Activated CD4-positive, alpha-beta memory T cell treated with anti-CD3 and anti-CD28 coated beads for 36 hours (primary cell): ENCODE measurements at regions not wholly inside any gene's neighbourhood (a gene's known extent, or its start where the extent isn't known, plus 50 kb on each side); places are given as distances from the start of the nearest gene placed in this dataset.

Experiments used
- CTCF ChIA-PET: fragments of 350-600 bp; sonication (Branson Sonifier 250); formaldehyde crosslinking; loops from one replicate; lab custom pipeline; 2021; ENCODE audit warnings: antibody characterized with exemption, inconsistent platforms; lab: Charles Lee
- POLR2A ChIA-PET: fragments of 350-600 bp; sonication (Branson Sonifier 250); formaldehyde crosslinking; loops from one replicate; lab custom pipeline; 2021; ENCODE audit warnings: antibody characterized with exemption; lab: Charles Lee
- DNase-seq: peaks from one replicate; pipeline ENCODE4 v3.0.0-alpha.2; 2020
- H3K27ac Mint-ChIP-seq: one replicate; pipeline ENCODE4 v1.8.0; 2021; ENCODE audit warnings: mixed read lengths
- H3K27me3 Mint-ChIP-seq: one replicate; pipeline ENCODE4 v1.8.0; 2021; ENCODE audit warnings: mixed read lengths
- H3K36me3 Mint-ChIP-seq: one replicate; pipeline ENCODE4 v1.8.0; 2021; ENCODE audit warnings: mixed read lengths
- H3K4me1 Mint-ChIP-seq: one replicate; pipeline ENCODE4 v1.8.0; 2021; ENCODE audit warnings: low read depth, mixed read lengths
- H3K4me3 Mint-ChIP-seq: one replicate; pipeline ENCODE4 v1.8.0; 2021; ENCODE audit warnings: mild to moderate bottlenecking, mixed read lengths
- H3K9me3 Mint-ChIP-seq: one replicate; pipeline ENCODE4 v1.8.0; 2021; ENCODE audit warnings: mixed read lengths
- intact Hi-C: fragments of 100-400 bp; cut with micrococcal nuclease; formaldehyde crosslinking; loops from one replicate; pipeline ENCODE4 v1.15.1; 2023

DNA sequence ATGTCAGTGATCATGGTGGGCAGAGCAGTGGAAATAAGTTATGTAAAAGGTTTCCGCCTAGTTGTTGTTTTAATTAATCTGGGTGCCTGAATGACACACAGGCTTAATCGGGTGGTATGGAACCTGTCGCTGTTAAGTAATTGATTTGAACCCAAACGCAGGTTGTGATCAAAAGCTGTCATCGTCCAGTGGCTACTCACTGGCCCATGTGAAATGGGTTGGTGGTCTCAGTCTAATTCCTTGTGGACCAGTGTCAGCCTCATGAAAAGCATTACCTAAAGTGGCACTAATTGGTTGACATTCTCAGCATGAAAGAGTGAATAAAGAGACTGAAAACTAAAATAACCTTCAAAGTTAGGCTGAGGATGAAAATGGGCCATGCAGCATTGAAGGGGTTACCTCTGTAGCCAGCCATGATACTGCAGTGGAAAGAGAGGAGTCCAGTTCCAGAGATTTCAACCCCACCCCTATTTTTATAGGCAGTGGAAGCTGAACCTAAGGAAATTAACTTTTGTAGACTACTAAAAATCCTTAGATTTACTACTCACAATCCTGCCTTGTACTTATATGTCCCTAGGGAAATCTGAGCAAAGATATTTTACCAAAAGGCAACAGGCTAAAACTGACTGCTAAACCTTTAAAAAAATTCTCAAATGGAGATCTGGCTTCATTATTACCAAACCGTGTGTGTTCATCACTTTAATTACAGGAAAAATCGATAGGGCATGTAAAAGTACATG, 251.7 kb upstream of the TENM3 start:
- Mint-ChIP-seq H3K27me3 (no peaks in the 10 kb centered on the region), H3K9me3 (peaks cover 5% of the 10 kb centered on the region), H3K27ac (no peak overlapping the region), H3K36me3 (no peaks in the 10 kb centered on the region), H3K4me1 (no peaks in the 10 kb centered on the region), H3K4me3 (no peak overlapping the region)
- CTCF ChIA-PET, result no interaction called here
- POLR2A ChIA-PET, result no interaction called here
- intact Hi-C loops, result no loop called here
- no peak for DNase-seq

DNA sequence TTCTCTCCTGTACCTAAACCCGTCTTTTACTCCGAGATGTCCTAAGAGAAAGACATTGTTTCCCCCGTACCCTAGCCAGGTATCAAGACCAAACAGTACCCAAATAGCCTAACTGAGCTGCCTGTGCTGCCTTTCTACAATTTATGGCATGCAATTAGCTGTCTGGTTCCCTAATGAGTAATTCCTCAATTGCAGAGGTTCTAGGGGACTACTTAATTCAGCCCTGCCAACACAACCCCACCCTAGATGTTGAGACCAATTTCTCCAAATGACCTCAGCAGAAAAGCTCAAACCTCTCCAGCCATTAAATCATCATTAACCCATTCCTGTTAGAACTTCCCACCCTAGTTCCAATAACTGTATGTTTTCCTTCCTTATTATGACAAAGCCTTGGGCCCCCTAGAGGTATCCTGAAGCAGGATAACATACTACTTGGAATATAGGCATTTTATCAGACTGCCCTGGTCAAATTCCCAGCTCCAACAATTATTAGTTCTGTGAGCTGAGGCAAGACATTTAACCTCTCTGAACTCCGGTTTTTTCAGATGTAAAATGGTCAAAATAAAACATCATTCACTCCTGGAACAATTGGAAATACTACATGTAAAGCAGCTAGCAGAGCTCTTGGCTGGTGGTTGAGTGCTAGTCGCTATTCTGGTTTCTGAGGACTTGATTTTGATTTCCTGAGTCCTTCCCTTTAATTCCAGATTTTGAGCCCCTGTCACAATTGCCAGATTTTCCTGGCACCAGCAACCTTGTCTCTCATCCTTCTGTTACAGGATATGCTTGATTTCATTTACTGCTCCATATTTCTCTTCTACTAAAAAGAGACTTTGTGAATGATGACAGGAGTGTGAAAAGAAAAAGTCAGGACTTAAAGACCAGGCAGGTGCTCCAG, 244.6 kb upstream of the TENM3 start:
- no peak for DNase-seq
- Mint-ChIP-seq H3K9me3 (peaks cover 8% of the 10 kb centered on the region), H3K27ac (no peak overlapping the region), H3K36me3 (no peaks in the 10 kb centered on the region), H3K27me3 (no peaks in the 10 kb centered on the region), H3K4me3 (no peak overlapping the region), H3K4me1 (no peaks in the 10 kb centered on the region)
- CTCF ChIA-PET, result no interaction called here
- intact Hi-C loops, result no loop called here
- POLR2A ChIA-PET, result no interaction called here

DNA sequence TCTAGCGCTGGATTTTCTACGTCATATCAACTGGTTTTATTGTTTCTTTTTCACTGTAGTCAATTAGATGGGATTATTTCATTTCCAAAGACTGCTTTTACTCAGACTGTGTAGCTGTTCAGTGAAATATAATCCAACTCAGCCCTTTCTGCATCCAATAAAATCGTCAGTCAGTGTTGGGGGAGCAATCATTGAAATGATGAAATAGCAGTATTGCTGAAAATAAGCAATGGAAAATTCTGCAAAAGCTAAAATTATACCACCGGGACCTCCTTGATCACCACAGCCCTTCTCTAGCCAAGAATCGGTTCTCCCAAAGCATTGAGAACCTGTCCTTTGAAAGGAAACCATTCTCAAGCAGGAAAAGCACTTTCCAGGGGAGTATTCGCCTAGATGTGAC, 243.1 kb upstream of the TENM3 start:
- DNase-seq, result no peak
- H3K9me3 Mint-ChIP-seq, result peaks cover 8% of the 10 kb centered on the region
- H3K27me3 Mint-ChIP-seq, result no peaks in the 10 kb centered on the region
- intact Hi-C loops, result no loop called here
- H3K4me3 Mint-ChIP-seq, result no peak overlapping the region
- CTCF ChIA-PET, result no interaction called here
- H3K4me1 Mint-ChIP-seq, result no peaks in the 10 kb centered on the region
- POLR2A ChIA-PET, result no interaction called here
- no peak overlapping the region for H3K27ac Mint-ChIP-seq
- no peaks in the 10 kb centered on the region for H3K36me3 Mint-ChIP-seq

DNA sequence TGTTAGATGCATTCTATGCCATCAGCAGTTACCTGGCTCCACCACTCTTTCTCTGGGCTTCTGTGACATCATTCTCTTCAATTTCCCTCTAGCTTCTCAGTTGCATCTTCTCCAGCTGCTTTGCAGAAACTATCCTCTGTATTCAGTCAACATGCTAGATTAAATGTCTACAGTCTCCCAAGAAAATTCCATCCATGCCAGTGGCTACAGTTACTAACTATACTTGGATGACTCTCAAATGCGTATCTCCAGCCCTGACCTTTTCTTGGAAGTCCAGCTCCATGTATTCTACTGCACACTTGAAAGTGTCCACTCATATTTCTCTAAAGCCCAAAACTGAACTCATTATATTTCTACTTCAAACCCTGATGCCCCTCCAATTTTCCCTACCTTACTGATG, 232.3 kb upstream of the TENM3 start:
- no peak overlapping the region for H3K27ac Mint-ChIP-seq
- intact Hi-C loops, result no loop called here
- H3K9me3 Mint-ChIP-seq, result peaks cover 7% of the 10 kb centered on the region
- no peaks in the 10 kb centered on the region for H3K4me1 Mint-ChIP-seq
- ChIA-PET POLR2A (no interaction called here), CTCF (no interaction called here)
- DNase-seq, result no peak
- H3K4me3 Mint-ChIP-seq, result no peak overlapping the region
- H3K36me3 Mint-ChIP-seq, result no peaks in the 10 kb centered on the region
- H3K27me3 Mint-ChIP-seq, result peaks cover 1% of the 10 kb centered on the region

DNA sequence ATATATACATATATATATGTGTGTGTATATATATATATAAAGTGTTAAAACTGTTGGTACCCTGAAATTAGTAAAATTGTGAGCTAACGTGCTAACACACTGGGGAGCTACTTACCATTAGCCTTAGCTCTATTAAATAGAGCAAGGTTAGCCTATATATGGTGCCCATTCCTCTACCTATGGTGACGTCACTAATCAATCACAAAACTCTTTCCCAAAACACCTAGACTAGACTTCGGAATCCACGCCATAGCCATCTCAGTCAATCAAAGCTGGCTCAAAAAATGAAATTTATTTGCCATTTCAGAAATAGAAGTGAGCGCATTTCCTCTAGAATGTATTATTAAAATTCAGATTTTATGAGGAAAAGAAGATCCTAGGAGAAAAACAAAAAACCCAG, 229.0 kb upstream of the TENM3 start:
- intact Hi-C loops, result no loop called here
- DNase-seq, result no peak
- no peak overlapping the region for H3K27ac Mint-ChIP-seq

DNA sequence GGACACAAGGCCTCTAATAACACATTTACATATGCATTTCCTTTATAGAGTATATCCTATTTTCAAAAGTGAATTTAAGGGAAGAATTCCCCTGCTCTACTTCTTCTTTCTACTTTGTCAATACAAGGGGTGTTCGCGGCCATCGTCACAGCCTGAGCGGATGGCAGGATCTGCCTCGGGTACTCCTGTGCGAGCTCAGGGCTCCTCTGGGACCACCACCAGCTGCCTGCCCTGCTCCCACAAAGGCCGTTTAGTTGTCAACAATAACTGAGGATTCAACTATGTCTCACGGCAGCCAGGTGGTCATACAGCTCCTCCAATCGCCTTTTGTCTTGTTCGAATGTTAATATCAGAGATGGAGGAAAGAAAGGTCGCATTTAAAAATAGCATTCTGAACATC, 228.2 kb upstream of the TENM3 start:
- intact Hi-C loops, result no loop called here
- Mint-ChIP-seq H3K9me3 (peaks cover 4% of the 10 kb centered on the region), H3K4me1 (no peaks in the 10 kb centered on the region), H3K27ac (no peak overlapping the region), H3K36me3 (no peaks in the 10 kb centered on the region), H3K27me3 (peaks cover 1% of the 10 kb centered on the region), H3K4me3 (no peak overlapping the region)
- ChIA-PET POLR2A (no interaction called here), CTCF (no interaction called here)
- DNase-seq, result no peak

More for the DNA sequence above, 229.0 kb upstream of the TENM3 start:
- peaks cover 4% of the 10 kb centered on the region for H3K9me3 Mint-ChIP-seq
- H3K27me3 Mint-ChIP-seq, result peaks cover 1% of the 10 kb centered on the region
- ChIA-PET CTCF (no interaction called here), POLR2A (no interaction called here)
- H3K36me3 Mint-ChIP-seq, result no peaks in the 10 kb centered on the region
- no peaks in the 10 kb centered on the region for H3K4me1 Mint-ChIP-seq
- H3K4me3 Mint-ChIP-seq, result no peak overlapping the region

DNA sequence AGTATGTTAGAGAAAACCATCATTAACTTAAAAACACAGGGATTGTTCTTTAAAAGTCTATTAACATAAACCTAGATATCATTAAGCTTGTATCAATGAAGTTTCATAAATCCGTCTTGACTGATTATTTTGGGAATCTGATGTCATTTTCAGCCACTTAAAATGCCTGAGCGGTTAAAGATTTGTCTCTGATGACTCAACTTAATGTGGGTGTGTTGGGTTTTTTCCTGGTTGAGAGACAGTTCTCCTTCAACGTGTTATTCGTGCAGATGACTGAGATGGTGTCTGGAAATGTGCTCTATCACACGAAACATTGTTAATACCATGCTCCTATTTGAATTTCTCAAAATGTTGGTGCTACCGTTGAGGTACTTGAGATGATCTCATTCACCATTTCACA, 227.3 kb upstream of the TENM3 start:
- no peak overlapping the region for H3K27ac Mint-ChIP-seq
- CTCF ChIA-PET, result no interaction called here
- H3K27me3 Mint-ChIP-seq, result peaks cover 1% of the 10 kb centered on the region
- intact Hi-C loops, result no loop called here
- POLR2A ChIA-PET, result no interaction called here
- H3K9me3 Mint-ChIP-seq, result peaks cover 2% of the 10 kb centered on the region
- no peaks in the 10 kb centered on the region for H3K4me1 Mint-ChIP-seq
- no peaks in the 10 kb centered on the region for H3K36me3 Mint-ChIP-seq
- H3K4me3 Mint-ChIP-seq, result no peak overlapping the region
- no peak for DNase-seq

DNA sequence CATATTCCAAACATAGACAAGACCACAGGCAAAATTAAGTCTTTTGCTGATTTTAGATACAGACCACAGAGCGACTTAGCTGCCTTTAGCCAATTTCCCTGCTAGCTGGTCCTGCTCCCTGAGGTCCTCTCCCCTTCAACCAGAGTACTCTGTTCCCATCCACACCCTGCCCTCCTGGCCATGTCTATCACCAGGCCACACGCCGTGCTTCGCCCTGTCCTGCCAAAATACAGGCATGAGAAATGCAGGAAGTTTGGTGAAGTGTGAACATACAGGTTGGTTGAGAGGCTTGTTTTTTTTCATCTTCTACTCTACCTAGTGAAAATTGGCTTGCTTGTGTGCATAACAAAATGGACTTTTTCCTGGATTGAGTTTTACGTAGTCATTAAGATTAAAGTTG, 226.2 kb upstream of the TENM3 start:
- Mint-ChIP-seq H3K27me3 (peaks cover 1% of the 10 kb centered on the region), H3K4me1 (no peaks in the 10 kb centered on the region), H3K9me3 (no peaks in the 10 kb centered on the region), H3K4me3 (no peak overlapping the region), H3K36me3 (no peaks in the 10 kb centered on the region), H3K27ac (no peak overlapping the region)
- intact Hi-C loops, result no loop called here
- ChIA-PET POLR2A (no interaction called here), CTCF (no interaction called here)
- DNase-seq, result no peak

DNA sequence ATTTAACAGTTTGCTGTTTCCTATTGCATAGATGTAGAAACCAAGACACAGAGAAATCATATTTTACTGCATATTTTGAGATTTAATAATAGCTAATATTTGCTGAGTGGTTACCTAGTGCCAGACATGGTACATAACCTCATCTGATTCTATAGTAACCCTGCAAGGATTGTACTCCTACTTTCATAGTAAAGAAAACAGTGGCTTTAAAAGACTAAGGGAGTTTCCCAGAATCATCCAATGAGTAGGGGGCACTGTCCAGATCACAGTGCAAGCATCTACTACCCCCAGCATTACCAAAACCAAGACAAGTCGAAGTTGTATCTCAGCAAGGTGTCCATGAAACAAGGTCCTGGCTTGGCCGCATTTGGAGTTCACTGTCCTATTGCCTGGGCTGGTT, 224.5 kb upstream of the TENM3 start:
- no peak for DNase-seq
- H3K27me3 Mint-ChIP-seq, result peaks cover 1% of the 10 kb centered on the region
- no peaks in the 10 kb centered on the region for H3K9me3 Mint-ChIP-seq
- no peak overlapping the region for H3K4me3 Mint-ChIP-seq
- no peaks in the 10 kb centered on the region for H3K36me3 Mint-ChIP-seq
- POLR2A ChIA-PET, result no interaction called here
- no peaks in the 10 kb centered on the region for H3K4me1 Mint-ChIP-seq
- CTCF ChIA-PET, result no interaction called here
- H3K27ac Mint-ChIP-seq, result no peak overlapping the region
- intact Hi-C loops, result no loop called here

DNA sequence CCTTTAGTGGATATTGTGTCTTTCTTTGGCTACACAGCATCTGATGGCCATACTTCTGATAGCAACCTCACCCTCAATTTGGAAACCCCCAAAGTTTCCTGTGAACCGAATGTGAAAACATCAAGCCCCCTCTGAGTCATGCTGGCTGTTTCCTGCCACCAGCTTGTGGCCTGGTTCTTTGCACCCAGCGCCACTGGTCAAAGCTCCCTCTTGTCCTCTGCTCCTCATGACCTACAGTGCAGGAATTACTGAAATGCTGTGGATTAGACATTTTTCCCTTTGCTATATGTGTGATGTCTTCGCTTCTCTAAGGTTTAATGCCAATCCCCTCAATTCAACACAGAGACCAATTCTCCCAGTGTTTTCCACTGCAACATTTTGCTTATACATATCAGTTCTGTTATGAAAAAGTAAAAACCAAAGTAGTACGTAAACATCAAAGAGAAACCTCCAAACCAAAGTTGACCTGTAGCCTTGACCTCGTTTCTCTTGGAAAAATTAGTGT, 224.0 kb upstream of the TENM3 start:
- POLR2A ChIA-PET, result no interaction called here
- CTCF ChIA-PET, result no interaction called here
- Mint-ChIP-seq H3K4me3 (no peak overlapping the region), H3K36me3 (no peaks in the 10 kb centered on the region), H3K27ac (no peak overlapping the region), H3K9me3 (no peaks in the 10 kb centered on the region), H3K27me3 (peaks cover 1% of the 10 kb centered on the region), H3K4me1 (no peaks in the 10 kb centered on the region)
- no peak for DNase-seq
- intact Hi-C loops, result no loop called here

DNA sequence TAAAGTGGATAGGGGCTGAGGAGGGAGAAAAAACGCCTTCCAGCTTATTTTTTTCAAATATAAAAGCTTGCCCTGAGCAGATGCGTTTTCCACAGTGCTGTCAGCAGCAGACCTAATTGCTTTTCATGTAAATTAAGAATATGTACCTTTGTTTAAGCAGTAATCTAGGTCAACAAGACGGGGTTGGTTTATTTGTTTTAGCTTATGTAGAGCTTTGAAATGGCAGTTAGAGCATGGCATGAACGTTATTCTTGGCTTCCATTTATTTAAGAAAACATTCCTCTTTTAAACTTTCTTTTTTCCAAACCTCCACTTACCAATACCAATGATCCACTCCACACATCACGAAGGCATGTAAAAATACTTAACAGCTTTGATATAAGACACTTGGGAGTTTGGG, 220.3 kb upstream of the TENM3 start:
- intact Hi-C loops, result no loop called here
- CTCF ChIA-PET, result no interaction called here
- H3K4me1 Mint-ChIP-seq, result no peaks in the 10 kb centered on the region
- DNase-seq, result no peak
- H3K27me3 Mint-ChIP-seq, result no peaks in the 10 kb centered on the region
- no peak overlapping the region for H3K4me3 Mint-ChIP-seq
- peaks cover 8% of the 10 kb centered on the region for H3K9me3 Mint-ChIP-seq
- H3K27ac Mint-ChIP-seq, result no peak overlapping the region
- no peaks in the 10 kb centered on the region for H3K36me3 Mint-ChIP-seq
- POLR2A ChIA-PET, result no interaction called here

DNA sequence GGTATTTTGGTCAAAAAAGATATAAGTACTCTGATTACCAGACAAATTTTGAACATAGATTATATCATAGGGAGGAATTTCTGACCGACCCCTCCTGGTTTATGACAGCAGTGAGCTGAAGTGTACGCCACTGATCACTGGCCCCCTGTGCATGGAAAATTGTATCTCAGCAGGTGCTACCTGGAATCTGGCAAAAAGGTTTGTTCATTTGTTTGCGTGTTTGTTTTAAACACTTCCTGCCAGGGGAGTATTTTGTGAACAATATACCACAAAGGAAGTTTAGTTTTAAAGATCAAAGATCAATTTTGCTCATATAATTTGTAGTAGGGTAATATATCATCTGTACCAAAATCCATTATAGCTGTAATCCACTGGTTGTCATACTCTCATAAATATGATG, 219.7 kb upstream of the TENM3 start:
- H3K36me3 Mint-ChIP-seq, result no peaks in the 10 kb centered on the region
- DNase-seq, result no peak
- ChIA-PET POLR2A (no interaction called here), CTCF (no interaction called here)
- no peak overlapping the region for H3K4me3 Mint-ChIP-seq
- H3K9me3 Mint-ChIP-seq, result peaks cover 10% of the 10 kb centered on the region
- no peak overlapping the region for H3K27ac Mint-ChIP-seq
- no peaks in the 10 kb centered on the region for H3K27me3 Mint-ChIP-seq
- intact Hi-C loops, result no loop called here
- H3K4me1 Mint-ChIP-seq, result no peaks in the 10 kb centered on the region
